Uterus (tissue), 2 donors: ENCODE measurements at regions not wholly inside any gene's neighbourhood (a gene's known extent, or its start where the extent isn't known, plus 50 kb on each side); places are given as distances from the start of the nearest gene placed in this dataset.

Experiments used
- POLR2A ChIP-seq, 2 donors: fragments of 450-650 bp; IDR thresholded peaks; one replicate each; pipeline ENCODE4 v1.6.1; 2016; ENCODE audit warnings: antibody characterized with exemption in 2 of 2, mild to moderate bottlenecking in 1 of 2, moderate library complexity in 1 of 2
- TF ChIP-seq, protein P1 (sequence below), 4 experiments: fragments of 200-600 bp in 2 of 4; fragments of 450-650 bp in 2 of 4; sonication (generic) in 2 of 4; IDR thresholded peaks; one replicate each; pipeline ENCODE4 v1.5.1; 2016 to 2019; ENCODE audit warnings: antibody characterized with exemption in 4 of 4, mild to moderate bottlenecking in 2 of 4, moderate library complexity in 1 of 4

DNA sequence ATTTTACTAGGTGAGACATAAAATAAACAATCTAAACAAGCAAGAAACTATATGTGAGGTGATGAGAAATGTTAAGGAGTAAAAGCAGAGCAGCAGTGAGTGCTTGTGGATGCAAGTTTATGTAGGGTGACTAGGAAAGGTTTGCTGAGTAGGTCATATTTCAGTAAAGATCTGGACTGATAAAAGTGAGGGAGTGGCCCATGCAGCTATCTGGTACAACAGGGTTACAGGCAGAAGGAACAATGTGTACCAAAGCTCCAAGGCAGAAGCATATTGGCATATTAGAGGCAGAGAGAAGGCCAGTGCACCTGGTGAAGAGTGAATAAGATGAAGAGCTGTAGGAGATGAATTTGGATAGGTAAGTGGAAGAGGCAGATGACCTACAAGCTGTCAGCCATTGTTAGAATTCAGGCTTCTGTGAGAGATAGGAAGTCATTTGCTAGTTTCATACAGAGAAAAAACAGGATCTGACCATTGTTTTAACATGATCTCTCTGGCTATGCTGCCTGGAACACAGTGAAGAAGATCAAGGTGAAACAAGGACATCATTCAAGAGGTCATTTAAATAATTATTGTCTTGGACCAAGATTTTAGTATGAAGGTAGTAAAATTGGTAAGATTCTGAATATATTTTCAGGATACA, 274.6 kb downstream of the ANKRD50 start:
- TF ChIP-seq, protein P1, sequence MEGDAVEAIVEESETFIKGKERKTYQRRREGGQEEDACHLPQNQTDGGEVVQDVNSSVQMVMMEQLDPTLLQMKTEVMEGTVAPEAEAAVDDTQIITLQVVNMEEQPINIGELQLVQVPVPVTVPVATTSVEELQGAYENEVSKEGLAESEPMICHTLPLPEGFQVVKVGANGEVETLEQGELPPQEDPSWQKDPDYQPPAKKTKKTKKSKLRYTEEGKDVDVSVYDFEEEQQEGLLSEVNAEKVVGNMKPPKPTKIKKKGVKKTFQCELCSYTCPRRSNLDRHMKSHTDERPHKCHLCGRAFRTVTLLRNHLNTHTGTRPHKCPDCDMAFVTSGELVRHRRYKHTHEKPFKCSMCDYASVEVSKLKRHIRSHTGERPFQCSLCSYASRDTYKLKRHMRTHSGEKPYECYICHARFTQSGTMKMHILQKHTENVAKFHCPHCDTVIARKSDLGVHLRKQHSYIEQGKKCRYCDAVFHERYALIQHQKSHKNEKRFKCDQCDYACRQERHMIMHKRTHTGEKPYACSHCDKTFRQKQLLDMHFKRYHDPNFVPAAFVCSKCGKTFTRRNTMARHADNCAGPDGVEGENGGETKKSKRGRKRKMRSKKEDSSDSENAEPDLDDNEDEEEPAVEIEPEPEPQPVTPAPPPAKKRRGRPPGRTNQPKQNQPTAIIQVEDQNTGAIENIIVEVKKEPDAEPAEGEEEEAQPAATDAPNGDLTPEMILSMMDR (IDR thresholded peaks at IDR 0.05) = no peak
- TF ChIP-seq POLR2A (IDR thresholded peaks at IDR 0.05) = no peak
